Hindlimb muscle (tissue), 1 donor: ENCODE measurements at regions not wholly inside any gene's neighbourhood (a gene's known extent, or its start where the extent isn't known, plus 50 kb on each side); places are given as distances from the start of the nearest gene placed in this dataset.

Experiments used
- DNase-seq: peaks from one replicate; pipeline ENCODE4 v3.0.0-alpha.2; 2013

DNA sequence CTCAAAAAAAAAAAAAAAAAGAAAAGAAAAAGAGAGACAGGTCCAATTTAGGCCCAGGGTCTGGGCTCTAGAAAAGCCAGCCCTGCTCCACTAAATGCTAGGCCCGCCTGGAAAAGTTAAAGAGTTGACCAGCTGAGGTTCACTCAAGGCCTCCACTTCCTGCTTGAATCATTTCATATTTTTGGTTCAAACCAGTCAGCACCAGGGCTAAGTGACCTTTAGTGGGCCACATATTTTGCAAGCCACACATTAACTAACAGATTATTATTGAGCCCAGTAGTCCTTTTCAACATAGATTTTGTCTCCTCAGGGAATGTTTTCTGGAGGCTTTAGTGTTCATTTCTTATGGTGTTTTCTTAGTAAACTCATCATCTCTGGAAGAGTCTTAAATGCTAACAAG, 156.6 kb downstream of the TLR4 start:
- no peak for DNase-seq

DNA sequence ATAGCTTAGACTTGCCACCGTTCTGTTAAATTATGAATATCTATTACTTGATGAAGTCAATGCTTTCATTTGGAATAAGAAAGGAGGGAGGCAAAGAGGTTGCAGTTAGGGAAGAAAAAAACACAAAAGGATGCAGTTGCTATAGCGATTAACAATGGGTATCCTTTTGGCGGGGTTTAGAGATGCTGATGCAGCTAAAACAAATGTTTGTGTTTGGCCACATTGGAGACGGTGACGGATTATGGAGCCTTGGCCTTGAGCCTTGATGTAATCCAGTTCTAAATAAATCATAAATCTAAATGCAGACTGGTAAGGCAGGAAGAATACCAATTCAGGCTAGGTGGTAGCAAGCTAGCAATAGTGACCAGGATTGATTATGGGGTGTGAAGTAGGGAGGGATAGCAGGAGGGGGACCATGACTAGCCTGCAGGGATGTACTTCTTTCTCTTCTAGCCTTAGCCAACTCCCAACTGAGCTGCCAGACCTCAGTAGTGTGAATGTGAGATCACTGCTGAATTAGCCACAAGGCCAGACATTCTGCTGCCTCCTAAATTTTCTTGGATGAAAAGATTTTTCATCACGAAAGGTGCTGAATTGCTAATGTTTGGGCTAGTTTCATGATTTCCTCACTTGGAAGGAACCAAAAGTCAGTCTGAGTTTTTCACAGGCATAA, 160.3 kb downstream of the TLR4 start:
- DNase-seq = no peak

DNA sequence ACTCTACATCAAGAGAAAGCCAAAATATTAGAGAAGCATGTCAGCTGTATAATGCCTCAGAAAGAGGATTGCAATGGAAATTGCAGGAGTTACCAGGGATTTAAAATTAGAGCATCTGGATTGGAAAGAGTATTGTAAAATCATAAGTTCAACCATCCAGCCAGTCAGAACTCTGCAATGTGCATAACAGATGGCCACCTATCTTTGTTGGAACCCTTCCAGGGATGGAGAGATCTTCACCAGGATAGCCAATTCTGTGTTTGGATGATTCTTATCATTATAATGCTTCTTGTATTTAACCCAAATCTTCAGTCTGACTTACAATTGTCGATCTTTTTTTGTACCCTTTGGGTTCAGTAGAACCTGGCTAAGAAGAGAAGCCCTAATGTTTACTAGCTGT, 164.4 kb downstream of the TLR4 start:
- no peak for DNase-seq

DNA sequence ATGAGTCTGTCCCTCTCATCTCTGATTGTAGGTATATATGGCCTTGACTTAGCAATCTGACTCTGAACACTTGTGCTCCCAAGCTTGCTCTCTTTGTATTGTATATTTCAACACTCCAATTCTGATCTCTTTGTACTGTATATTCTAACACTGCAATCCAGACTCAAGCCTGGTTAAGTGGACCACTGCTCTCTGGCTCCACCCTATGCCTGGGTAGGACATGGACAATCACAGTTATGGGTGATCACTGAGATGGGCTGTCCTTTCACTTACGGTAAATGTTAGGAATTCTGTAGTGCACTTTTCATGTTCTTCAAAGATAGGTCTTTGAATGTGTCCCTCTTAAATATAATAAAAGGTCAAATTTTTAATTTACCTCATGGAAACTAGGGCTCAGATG, 165.1 kb downstream of the TLR4 start:
- no peak for DNase-seq

DNA sequence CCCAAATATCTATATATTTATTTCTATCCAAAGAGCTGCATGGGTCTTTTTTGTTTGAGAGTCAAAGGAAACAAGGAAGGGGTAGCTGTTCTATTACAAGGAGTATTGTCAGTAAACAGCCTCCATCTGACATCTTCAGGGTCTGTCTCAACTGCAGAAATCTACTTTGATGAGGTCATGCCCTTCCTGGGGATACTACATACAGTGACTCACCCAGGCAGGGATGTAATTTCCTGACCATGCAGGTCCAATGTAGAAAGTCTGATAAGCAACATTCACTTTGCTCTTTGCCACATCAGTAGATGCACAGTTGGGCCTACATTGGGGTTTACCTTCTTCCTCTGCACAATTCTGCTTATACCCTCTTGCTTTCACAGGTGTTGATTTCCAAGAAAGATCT, 165.5 kb downstream of the TLR4 start:
- no peak for DNase-seq

DNA sequence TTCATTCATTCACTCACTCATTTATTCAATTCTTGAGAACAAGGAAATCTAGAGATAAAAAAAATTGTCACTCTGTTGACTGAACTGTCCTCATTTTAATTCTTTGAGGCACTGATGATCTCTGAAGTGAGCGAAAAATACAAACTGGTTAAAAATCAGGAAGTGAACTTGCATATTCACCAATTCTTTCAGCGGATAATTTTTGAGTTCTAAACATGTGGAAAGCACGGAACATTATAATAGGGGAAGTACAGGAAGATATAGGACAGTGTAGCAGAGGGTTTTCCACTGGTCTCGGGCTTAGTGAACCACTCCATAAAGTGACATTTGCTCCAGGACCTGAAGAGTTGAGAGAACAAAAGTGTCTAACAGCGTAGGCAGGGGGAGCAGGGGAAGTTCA, 169.5 kb downstream of the TLR4 start:
- no peak for DNase-seq

DNA sequence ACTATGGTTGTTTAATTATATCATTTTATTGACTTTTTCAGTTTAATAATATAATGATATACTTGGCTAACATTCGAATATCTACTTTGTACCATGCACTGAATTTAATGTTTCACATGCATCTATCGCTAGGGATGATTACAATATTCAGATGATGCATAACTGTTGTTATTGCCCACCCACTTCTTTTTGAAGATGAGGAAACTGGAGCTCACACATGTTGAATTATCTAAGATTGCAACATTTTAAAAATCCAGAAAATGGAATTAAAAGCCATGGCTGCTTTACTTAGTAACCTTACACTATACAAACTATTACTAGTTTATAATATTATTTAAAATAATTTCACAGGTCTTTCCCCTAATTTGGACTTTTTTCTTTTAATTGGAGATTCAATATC, 171.7 kb downstream of the TLR4 start:
- no peak for DNase-seq

DNA sequence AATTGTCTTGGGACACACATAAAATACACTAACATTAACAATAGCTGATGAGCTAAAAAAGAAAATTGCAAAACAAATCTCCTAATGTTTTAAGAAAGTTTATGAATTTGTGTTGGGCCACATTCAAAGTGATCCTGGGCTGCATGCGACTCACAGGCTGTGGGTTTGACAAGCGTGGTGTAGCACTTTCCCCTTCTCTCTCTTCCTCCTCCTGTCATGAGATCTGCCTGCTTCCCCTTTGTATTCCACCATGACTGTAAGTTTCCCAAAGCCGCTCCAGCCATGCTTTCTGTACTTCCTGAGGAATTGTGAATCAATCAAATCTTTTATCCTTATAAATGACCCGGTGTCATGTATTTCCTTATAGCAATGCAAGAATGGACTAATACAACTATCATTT, 178.0 kb downstream of the TLR4 start:
- no peak for DNase-seq

DNA sequence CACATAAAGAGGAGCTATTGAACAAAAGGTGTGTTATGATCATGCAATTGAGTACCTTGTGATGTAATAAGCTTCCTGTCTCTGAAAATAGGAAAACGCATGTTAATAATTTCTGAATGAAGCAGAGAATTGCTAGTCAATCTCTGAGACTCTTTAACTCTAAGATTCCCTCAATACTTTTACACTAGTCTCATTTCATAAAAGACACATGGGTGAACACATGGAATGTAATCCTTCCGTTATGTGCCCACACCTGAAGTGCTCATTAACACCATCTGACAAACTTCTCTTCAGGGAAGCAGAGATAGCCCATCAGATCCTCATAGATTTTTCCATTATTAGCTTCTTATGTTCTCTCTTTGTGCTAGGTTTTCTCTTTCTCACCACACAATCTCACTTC, 182.4 kb downstream of the TLR4 start:
- no peak for DNase-seq

DNA sequence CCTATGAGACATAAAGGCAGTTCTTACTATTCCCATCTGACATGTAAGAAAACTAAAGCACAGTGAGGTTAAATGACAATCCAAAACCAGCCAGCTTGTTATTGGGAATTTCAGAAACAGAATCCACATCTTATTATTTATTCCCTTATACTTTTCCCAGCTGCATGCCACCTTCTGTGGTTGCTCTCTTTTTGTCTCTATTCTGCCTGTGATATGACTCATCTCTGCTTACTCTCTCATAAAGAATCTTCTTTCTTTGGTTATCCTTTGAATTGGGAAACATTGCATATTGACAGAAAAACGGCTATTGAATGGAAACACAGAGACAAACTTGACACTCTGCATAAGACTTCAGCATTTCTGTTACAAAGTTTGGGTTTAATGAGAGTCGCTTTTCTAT, 183.2 kb downstream of the TLR4 start:
- DNase-seq = no peak

DNA sequence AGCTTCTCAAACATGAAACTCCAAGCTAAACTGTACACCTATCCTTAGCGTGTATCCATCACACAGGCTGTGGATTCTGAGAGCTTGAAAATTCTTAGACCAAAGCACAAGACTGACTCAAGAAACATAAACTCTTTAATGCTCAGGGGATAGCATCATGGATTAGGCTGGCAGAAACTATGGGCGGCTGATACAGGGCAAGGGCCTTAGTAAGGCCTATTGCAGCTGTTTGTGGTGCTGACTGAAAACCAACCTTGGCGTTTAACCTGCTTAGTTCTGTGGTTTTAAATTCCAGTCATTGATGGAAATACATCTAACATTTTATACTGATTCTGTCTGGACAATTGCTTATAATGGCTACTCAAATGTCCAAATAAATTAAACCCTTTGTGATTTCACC, 183.7 kb downstream of the TLR4 start:
- DNase-seq = no peak

DNA sequence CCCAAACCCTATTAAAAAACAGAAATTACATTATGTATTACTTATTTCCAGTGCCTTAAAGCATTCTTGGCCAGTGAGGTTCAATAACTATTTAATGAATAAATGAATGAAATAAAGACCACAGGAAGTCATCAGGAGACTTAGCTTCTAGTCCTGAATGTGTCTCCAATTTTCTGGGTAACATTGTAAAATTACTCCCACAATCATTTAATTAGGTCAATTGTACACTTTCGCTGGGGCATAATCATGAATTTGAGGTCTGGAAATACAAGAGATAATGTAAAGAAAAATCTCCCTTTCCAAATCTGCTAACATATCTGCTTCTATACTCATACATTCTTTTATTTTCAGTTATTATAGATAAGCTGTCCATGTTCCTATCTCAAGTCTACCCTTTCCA, 199.2 kb downstream of the TLR4 start:
- DNase-seq = no peak

DNA sequence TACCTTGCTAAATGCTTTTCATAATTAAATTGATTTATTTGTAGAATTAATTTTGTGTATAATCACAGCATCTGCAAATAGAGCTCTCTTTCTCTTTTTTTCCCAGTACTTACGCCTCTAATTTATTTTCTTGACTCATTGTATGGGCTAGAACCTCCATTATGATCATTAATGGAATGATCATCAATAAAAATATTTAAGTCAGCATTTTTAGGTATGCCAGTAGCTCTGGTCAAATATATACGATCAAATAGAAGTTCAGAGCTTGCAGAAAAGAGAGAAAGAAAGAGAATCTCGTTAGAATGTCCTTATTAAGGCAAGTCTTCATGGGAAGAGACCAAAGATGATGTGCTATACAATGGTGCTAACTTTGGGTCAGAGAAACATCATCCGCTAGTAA, 202.6 kb downstream of the TLR4 start:
- no peak for DNase-seq

DNA sequence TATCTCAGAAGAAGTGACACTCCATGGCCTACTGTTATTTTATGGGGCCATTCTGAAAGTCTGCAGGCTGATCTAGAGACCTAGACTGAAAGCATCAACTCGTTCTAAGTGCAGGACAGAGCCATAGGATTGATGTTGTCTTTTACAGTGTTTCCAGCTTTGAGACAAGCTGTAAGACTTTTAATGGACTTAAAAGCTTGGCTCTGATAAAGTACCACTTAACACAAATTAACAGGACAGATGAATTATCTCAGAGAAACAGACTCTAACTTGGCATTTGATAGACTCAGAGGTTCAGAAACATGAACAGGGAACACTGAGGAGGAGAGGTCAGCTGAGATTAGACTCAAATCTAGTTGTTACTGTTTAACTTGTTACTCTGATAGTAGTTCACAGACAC, 203.2 kb downstream of the TLR4 start:
- no peak for DNase-seq

DNA sequence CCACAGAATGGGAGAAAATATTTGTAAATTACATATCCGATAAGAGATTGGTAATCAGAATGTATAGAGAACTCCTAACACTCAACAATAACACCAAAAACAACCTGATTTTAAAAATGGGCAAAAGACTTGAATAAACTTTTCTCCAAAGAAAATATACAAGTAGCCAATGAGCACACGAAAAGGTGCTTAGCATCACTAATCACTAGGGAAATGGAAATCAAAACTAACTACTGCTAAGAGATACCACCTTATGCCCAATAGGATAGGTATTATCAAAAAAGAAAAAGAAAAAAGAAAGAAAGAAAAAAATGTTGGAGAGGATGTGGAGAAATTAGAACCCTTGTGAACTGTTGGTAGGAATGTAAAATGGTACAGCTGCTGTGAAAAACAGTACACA, 212.1 kb downstream of the TLR4 start:
- DNase-seq = no peak

DNA sequence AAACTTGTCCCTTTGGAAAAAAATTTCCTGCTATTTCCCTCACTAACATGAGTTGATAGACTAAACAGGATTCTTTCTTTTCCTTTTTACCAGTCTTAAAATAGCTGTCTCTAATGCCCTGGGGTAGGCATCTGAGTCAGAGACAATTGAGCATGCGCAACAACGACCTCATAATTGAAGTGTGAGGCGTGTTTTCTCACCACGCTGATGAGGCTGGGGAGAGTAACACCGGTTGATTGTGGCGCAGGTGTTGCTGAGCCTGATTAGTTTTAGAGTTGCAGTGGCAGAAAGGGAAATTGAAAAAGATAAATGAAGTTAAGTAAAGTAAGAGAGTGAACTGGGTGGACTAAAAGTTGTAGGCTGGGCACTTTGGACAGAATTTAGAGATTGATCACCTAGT, 213.7 kb downstream of the TLR4 start:
- DNase-seq = no peak

DNA sequence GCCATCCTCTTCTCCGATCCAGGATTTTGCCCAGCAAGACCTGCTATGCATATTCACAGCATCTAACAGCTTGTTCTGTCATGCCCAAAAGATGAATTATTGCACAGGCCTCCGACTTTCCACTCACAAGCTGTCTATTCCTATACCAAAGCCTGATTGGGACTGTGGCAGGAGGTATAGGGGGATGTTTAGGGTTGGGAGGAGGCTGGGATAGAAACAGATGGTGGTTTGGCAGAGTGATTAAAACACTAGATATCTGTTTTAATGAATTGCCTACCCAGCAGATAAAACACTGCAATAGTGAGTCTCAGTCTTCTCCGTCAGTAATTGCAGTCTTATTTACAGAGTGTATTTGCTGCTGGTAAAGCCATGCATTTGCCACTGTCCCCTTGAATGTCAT, 215.3 kb downstream of the TLR4 start:
- DNase-seq = no peak

DNA sequence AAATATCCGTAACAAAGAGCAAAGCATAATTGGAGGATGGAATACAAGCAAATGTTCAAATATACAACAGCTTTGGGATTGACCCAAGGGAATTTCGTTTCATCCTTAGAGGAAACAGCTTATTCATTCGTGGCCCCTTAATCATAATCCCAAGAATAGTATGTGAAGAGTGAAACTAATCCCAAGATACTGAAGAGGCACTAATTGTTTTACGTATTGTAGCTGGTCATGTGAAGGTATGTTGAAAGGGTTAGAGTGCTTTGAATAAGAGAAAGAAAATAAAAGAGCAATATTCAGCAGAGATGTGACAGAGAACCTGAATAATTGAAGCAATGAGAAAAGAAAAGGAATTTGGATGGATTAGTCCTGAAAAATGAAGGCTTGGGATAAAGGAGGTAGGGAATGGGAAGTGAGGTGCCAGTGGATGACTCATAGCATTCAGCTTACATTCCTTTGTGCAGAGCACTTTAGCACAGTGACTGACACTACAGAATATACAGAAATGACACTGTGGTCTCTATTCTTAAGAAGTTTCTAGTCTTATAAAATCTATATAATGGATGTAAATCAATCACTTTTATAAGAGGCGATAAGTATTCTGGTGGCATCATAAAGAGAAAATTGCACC, 221.9 kb downstream of the TLR4 start:
- DNase-seq = no peak

DNA sequence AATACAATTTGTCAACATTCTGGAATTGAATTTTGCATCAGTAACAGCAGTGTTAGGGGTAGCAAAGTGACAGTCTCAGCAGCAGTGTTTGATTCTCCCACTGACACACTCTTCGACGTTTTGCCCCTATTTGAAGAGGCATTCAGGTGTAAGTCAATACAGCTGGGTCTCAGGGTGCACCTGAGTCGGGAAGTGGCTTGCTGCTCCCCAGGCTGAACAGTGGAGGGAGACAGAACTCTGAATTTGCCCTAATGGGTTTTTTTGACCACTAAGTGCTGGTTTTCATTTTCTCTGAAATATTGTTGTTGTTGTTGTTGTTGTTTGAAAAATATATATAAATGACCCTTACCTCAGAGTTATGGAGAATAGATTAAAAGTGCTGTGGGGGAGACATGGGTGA, 223.2 kb downstream of the TLR4 start:
- DNase-seq = no peak

DNA sequence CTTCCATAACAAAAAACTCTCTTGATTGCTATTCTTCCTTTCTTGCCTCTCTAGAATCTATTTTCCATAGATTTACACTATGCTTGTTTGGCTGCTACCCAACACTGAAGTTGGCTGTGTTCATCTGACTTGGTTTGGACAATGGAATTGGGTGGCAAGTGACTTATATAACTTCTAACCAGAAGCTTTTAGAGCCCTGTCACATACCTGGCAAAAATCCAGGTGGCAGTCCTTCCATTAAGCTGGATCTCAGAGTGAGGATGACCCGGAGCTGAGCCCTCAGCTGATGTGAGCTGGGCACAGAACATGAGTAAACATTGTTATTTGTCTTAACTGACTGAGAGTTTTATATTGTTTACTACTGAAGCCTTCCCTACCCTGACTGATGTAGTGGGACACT, 225.7 kb downstream of the TLR4 start:
- DNase-seq = no peak

DNA sequence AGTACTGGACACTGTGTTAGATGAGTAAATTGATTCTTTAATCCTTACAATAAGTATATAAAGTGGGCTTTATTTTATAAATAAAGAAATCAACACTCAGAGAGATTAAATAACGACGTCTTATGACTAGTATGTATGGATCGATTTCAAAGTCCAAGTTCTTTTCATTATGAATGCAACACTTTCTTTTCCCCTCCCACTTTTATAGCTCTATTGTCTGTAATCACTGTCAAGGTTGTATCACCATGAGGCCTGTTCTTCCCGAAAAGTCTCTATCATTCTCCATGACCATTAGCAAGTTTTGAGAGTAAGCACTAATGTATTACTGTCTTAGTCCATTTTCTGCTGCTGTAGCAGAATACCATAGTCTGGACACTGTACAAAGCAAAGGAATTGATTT, 228.4 kb downstream of the TLR4 start:
- DNase-seq = no peak

DNA sequence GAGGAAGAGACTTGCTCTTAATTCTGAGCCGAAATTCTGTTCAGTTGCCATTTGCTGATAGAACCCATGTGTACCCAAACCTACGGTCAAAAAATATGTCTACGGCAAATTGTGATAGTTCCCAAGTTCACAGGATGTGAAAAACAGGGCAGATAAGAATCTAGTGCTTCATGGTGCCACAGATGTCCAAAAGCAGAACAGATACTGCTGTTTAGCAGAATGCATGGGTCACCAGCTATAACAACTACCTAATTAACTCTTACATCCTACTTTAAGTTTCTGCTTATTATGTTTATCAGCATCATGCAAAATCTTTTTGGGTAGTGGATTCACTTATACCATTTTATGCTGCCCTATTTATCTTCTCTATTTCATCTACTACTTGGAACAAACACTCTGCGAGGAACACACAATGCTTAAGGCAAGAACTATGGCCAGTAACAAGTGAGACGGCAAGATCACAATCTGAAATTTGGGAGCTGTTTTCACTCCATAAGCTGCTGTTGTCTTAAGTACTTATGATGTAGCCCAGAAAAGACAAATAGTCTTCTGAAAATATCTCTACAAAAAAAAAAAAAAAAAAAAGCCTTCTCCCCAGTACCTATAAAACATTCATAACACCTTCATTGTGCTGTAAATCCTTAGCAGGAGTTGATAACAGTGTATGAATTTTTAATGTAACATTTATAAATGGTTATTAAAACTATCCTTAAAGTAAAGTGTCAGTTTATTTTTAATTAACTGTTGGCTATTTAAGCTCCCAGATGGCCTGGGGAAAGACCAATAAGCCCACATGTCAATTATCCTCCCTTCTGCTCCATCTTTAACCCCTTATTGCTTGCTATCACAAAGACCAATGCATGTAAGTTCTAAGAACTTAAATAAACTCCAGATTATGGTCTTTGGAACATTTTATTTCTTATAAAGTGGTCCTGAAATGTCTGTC, 232.3 kb downstream of the TLR4 start:
- DNase-seq = no peak

DNA sequence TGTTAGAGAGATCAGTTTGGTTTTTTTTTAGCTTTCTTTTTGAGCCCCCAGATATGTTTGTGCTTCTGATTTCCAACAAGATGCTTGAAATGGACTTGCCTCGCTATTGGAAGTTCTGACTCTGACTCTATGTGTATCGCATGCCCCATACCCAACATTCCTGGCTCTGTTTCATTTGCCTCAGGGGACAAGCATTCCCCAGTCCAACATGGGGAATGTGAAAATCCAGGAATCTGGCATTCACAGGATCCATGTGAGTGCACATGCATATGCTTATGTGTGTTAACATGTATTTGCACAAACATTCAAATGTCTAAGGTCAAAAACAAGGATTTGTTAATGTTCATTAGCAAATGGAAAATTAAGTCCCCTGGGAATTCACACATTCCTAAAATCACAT, 233.9 kb downstream of the TLR4 start:
- no peak for DNase-seq

DNA sequence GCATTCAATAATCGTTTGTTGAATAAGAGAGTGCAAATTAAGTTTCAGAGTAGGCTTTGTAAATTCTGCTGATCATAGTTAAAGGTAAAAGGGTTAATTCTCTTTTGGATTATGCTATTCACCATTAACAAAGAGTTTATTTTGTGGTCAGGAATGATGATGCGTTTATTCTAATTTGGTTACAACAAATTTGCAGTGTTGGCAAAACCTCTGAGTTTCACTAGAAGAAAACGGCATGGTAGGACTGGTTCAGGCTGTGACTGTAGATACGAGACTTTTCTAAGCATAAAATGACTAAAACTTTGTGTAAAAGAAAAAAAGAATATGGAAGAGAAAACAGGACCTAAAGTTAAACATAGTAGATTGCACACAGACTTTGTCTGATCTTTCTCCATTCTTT, 234.7 kb downstream of the TLR4 start:
- DNase-seq = no peak
